ENCODE measurements at regions not wholly inside any gene's neighbourhood (a gene's known extent, or its start where the extent isn't known, plus 50 kb on each side); places are given as distances from the start of the nearest gene placed in this dataset.

DNA sequence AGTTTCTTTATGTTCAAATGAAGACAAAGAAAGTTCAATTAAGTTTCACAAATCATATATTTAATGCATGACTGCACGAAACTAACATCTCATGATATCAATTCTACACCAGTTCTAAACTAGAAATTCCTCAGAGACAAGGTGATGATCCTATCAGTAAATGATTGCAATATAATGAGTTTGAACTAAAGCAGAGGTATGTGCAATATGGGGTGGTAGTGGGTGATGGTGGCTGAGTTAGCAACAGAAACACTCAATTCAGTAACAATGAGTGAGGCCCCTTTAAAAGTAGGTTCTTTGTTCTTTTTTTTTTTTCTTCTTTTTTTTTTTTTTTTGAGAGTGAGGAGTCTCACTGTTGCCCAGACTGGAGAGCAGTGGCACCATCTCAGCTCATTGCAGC lies 1551.7 kb upstream of the GOT2 start:
- no peak for TF ChIP-seq GATA2 (IDR thresholded peaks at IDR 0.05; ENCODE audit: low read depth, low read length)
- TF ChIP-seq GATA3 (IDR thresholded peaks at IDR 0.05; ENCODE audit: low read depth, low read length), result no peak

Measured in SH-SY5Y (cell line).